Smooth muscle cell of the brain vasculature (primary cell): ENCODE measurements at regions not wholly inside any gene's neighbourhood (a gene's known extent, or its start where the extent isn't known, plus 50 kb on each side); places are given as distances from the start of the nearest gene placed in this dataset.

Source experiments
- DNase-seq: peaks from one replicate; pipeline ENCODE4 v3.0.0-alpha.2; 2012; ENCODE audit warnings: low read depth, low spot score

DNA sequence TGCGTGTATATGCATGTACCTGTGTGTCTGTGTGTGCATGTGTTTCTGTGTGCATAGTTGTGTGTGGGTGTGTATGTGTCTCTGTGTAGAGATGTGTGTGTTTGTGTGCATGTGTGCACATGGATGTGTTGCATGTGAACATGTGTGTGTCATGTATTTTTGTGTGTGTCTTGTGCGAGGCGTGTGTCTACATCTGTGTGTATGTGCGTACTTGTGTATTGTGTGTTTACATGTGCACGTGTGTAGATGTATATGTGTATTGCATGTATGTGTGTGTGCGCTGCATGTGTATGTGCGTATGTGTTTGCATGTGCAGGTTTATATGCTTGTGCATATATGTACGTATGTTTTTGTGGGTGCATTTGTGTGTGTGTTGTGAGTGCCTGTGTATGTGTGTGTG lies 735.2 kb downstream of the GALR1 start:
- DNase-seq: no peak

DNA sequence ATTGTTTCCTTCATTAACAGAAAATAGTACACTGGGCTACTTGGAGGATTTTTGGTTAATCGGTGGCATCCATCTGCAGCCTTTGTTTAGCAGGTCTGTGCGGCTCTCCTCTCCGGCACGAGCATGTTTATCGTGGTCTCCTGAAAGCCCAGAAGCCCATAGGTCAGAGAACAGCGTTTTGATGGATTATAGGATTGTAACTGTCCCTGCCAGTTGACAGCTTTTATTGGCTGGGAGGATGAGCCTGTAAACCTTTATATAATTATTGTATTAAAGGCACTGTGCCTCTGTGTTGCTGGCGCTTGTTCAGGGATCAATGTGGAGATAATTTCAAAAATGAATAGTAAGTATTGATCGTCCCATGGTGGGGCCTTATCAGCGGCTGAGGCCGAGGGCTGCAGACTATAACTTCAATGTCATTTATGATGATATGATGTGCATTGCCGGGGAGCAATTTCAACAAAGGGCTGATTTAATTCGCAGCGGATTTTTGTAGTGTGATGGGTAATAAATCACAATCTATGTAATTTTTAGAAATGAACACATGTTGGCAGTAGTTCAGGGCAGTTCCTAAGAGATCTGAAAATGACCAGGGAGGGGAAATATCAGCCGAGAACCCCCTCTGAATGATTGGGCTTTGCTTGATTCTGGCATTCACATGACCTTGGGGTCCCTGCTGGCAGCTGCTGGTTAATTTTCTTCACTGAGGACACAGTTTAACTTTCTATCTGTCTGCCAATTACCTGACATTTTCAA lies 736.1 kb downstream of the GALR1 start:
- no peak for DNase-seq

DNA sequence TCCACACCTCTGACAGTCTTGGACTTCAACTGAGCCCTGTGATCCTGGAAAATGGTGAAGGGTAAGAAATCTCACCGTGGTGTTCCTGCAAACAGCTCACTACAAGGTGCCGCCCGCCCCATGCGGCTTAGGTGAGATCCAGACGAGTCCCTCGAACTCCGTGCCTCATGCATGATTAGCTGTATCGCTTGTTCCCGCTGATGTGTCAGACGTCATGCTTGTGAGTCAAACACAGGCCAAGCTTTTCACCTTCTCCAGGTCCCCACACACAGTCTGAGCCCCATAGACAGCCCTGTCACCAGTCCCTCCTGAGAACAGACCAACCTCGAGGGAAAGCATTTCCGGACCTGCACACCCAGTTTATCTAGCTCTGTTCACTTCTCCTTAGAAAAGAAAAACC lies 740.5 kb downstream of the GALR1 start:
- no peak for DNase-seq

DNA sequence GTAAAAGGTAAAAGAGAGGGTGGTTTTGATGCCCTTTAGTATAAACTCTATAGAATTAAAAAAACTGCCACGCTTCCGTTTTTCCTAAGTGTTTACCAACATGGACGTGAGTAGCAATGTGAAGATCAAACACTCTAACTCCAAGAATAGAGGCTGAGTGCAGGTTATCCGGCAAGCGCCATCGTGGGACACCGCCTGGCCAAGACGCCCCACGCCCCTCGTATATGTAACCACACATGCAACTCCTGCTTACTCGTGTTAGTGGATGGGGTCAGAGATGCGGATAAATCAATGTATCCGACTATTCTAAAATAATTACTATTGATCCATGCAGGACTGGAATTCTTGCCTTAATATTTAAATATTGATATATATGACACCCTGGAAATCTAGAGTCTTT lies 741.3 kb downstream of the GALR1 start:
- no peak for DNase-seq

DNA sequence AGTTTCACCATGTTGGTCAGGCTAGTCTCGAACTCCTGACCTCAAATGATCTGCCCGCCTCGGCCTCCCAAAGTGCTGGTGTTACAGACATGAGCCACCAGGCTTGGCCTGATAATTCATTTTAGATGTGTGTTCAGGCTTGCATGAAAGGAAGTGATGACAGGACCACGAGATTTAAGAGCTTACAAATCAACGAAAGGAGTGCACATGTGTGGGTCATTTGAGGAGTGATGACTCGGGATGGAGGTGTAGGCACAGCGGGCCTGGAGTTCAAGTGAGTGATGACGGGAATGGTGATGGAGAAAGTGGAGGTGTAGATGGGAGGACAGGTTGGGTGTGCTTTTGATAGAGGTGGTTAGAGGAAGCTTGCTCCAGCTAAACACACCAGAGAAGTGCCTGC lies 742.4 kb downstream of the GALR1 start:
- no peak for DNase-seq

DNA sequence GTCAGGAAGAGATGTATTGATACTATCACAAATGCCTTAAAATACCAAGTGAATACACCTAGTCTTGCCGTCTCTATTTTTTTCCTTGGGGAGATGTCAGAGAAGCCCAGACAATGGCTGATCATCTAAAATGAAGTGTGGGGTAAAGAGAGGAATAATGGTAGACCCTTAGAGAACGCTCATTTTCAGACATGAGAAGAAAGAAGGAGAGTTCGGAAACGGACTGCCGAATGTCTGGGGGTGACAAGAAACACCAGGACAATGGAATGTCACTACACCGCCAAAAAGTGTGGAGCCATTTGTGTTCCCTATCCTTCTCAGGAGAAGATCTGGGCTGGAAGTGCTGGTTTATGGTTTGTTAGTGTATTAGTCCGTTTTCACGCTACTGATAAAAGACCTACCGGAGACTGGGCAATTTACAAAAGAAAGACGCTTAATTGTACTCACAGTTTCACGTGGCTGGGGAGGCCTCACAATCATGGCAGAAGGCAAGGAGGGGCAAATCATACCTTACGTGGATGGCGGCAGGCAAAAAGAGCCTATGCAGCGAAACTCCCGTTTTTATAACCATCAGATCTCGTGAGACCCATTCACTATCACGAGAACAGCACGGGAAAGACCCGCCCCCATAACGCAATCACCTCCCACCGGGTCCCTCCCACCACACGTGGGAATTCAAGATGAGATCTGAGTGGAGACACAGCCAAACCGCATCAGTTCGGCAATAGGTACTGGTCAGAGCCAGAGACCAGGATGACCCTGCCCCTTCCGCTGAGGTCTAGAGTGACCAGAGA lies 743.7 kb downstream of the GALR1 start:
- DNase-seq: no peak

DNA sequence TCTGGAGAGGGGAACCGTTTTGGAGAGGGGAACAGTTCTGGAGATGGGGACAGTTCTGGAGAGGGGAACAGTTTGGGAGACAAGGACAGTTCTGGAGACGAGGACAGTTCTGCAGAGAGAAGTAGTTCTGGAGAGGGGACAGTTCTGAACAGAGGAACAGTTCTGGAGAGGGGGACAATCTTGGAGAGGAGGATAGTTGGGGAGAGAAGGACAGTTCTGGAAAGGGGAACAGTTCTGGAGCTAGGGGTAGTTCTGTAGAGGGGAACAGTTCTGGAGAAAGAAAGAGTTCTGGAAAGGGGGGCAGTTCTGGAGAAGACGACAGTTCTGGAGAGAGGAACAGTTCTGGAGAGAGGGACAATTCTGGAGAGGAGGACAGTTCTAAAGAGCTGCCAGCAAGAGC lies 745.9 kb downstream of the GALR1 start:
- no peak for DNase-seq

DNA sequence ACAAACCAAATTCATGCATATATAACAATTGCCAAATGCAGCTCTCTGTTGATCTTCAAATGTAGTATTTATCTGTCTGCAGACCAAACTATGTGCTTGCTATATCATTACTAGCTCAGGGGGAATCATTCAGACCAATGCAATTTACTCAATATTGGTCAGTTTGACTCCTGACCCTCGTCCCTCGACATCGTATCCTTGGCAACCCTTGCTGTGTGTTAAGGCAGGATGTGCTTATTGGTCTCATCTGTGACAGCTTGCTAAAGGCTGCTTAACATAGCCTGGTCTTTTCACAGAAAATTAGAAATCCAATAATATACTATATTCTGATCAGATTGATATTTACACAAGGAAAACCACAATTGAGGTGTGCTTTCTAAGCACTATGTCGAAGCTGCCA lies 747.1 kb downstream of the GALR1 start:
- DNase-seq: no peak

DNA sequence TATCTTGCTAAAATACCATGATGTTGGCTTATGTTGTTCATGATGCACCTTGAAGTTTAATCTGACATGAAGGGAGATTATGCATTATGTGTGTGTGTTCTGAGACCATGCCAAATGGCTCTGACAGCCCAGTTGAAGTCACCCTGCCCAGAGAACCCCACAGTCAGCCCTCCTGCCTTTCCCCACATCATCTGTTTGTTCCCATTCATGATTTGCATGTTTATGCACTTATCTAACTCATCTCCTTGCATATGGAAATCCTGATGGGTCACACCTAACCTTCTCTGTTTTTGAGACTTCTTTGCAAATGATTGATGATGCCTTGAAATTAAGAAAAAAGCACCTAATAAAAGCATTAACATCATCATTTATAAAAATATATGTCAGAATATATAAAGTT lies 752.2 kb downstream of the GALR1 start:
- DNase-seq: no peak

DNA sequence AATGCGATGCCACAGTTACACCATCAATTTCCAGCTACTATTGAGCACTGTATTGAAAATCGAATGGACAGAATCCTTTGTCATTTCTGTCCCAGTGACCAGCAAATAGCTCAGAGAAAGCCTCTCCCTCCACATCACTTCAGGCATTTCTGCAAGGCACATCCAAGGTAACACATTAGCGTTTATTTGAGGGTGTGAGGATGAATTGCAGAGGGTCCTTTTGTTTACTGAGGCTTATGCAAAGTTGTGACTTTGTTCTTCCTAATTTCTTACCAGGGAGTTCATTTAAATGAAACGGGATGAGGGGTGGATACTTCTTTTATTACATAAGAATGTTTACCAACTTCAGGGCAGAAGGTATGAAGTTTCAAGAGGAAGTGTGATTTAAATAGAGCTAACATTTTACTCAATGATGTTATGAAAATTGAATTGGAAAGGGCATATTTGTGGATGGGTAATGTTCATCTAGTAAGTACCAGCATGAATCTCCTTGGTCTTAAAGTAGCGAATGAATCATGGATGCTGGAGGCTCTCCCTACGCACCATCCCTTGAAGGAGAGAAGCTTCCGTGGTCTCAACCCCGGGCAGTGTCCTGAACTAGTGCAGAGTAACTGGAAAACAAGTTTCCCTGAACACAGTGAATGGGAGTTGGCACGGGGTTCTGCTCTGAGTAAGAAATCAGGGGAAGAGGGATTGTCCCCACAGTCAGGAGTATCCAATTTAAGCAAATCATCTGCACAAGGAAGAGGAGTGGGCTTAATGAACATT lies 756.5 kb downstream of the GALR1 start:
- DNase-seq: no peak

DNA sequence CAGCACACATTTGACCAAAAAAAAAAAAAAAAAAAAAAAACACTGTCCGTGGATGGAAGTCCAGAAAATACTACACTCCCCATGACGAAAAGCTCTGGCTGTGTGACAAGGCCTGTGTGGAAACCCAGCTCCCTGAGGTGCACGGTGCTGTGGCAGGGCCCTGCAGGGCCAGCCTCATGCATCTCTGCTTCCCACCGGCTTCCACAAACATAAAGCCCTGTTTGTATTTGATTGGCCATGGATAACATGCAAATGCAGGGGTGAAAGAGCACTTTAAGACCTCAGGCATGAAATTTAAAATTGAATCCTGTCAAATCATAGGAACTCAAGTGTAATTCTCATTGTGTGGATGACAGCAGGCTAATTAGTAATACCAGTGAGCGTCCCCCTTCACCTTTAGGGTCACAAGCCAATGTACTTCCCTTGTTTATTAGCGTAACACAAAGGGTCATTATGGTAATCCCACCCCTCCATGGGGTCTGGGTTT lies 757.2 kb downstream of the GALR1 start:
- DNase-seq: no peak

DNA sequence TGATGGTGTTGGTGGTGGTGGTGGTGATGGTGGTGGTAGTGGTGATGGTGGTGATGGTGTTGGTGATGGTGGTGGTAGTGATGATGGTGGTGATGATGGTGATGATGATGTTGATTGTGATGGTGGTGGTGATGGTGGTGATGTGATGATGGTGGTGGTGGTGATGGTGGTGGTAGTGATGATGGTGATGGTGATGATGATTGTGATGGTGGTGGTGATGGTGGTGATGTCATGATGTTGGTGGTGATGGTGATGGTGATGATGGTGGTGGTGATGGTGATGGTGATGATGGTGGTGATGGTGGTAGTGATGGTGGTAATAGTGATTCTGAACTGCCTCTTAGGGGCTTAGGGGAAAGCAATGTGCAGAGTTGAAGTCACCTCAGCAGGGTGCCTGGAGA lies 760.7 kb downstream of the GALR1 start:
- DNase-seq: no peak

DNA sequence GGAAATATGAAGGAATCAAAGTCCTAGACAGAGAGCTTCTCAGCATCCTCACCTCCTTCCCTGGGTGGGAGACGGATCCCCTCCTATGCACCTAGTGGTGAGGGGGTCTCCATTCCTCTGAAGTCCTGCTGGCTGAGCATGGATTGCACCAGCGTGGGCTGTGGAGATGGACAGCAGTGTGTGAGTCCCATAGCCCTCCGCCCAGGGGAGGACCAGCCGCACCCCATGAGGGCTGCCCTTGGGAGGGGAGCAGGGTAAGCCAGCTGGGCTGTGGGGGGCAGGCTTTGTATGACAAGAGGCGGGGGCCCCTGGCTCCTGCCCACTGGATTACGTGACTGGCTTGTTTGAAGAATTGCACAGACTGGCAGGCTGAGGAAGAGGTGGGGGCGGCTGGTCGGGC lies 768.2 kb downstream of the GALR1 start:
- DNase-seq: no peak

DNA sequence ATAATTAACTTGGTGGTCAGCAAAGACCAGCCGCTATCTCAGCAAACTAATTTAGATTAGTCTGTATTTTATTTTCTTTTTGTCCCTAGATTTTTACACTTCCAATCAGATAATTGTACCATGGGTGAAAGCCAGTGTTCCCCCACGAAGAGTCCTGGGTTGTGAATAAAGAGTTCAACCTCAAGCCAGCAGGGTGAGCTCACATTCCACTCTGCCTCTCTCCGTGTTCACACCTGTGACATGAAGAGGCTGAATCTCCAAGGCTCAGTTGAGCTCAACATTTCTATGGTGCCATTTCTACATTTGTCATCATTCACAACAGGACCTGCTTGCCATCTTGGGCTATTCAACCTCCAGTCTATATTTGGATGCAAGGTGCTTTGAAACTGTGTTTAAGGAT lies 771.5 kb downstream of the GALR1 start:
- DNase-seq: no peak

DNA sequence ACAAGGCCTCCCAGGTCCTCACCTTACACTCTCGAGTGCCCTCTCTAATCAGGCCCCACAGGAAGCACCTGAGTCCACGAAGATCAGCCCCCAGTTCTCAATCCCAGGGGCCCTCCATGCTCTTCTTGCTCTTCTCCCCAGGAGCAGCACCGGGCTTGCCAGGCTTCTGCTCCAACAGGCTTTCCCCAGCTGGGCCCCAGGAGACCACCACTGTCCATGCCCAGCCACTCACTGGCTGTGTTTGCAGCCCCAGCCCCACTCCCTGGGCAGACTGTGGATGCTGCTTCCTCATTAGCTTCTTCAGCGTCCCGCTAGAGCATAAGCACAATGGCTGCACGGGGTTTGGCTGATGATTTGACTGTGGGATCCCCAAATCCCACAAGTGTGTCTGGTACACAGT lies 781.9 kb downstream of the GALR1 start:
- no peak for DNase-seq

DNA sequence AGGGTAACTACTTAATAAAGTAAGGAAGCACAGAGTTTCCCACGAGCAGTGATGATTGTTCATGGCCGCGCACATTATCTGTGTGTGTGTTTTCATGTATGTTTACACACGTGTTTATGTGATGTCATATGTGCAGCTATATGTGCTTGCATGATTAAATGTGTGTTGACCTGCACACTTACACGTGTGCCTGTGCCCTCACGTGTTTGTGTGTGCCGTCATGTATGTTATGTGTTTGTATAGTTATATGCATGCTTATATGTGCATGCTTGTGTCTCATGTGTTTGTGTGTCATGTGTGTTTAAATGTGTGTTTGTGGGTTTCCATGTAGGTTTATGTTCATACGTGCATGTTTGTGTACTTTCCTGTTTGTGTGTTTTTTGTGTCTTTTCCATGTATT lies 782.3 kb downstream of the GALR1 start:
- no peak for DNase-seq

DNA sequence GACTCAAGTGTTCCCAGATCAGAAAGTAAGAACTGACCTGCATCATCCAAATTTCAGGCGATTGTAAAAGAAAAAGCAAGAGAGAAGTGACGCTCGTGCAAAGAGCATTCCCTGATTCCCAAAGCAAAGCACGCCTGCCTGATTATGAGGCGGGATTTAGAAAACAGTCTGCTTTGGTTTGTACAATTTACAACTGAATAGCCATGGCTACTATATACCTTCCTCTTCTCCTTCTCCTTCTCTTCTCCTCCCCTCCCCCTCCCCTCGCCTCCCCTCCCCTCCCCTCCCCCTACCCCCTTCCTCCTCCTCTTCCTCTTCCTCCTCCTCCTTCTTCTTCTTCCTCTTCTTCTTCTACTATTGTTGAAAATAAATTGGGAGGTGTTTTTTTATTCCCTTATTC lies 782.9 kb downstream of the GALR1 start:
- DNase-seq: no peak

DNA sequence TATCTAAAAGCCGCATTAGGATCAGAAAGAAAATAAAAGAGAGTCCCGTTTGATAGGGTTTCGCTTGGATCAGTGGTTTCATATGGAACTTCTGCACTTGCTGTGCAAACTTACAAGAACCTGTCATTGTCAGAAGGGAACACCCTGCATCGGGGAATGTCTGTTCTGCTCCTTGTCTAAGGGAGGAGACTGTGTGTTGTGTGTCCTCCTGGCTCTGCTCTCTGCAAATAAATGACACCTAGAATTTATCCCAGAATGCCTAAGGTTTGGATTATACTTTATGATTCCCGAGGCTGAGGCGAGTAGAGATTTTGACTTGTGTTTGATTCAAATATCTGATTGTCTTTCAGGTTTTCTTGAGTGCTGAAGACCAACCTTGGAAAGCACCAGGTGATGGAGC lies 785.1 kb downstream of the GALR1 start:
- no peak for DNase-seq

DNA sequence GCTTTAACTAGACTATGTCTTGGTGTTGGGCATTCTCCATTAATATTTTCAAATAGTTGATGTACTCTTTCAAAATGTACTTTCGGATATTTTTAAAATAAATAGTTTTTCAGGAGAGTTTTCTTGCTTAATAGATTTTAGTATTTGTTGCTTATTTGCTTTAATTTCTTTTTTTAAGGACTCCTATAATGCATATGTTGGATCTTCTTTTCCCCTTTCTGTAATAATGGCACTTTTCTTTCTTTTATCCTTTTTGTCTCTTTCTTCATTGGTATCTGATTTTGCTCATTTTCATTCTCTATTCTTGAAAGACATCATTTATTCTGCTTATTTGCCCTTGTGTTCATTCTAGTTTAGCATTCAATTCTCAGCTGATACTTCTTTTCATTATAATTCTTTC lies 791.6 kb downstream of the GALR1 start:
- DNase-seq: no peak

DNA sequence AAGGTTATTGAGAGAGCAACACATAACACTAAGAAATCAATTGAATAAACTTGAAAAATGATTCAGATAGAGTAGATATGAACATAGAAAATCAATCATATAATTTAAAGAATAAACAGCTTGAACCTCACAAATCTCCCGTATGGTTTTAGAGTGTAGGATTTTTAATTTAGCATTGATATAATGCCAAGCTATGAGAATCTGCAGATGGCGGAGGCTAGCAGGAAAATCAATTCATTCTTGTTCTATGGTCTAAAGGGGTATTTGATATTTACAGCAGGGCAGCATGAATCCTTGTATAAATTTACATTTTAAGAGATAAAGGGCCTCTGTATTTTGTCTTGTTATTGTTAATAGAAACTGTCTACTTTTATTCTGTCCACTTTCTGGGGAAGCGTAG lies 797.0 kb downstream of the GALR1 start:
- no peak for DNase-seq

DNA sequence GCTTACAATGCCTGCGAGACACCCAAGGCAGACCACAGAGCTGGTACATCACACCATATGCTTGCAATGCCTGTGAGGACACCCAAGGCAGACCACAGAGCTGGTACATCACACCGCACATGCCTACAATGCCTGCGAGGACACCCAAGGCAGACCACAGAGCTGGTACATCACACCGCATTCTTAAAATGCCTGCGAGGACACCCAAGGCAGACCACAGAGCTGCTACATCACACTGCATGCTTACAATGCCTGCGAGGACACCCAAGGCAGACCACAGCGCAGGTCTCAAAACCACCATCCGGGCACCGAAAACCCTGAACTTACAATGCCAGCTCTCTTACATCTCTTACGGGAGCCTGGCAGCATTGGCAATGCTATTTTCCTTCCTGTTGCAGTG lies 799.6 kb downstream of the GALR1 start:
- no peak for DNase-seq

DNA sequence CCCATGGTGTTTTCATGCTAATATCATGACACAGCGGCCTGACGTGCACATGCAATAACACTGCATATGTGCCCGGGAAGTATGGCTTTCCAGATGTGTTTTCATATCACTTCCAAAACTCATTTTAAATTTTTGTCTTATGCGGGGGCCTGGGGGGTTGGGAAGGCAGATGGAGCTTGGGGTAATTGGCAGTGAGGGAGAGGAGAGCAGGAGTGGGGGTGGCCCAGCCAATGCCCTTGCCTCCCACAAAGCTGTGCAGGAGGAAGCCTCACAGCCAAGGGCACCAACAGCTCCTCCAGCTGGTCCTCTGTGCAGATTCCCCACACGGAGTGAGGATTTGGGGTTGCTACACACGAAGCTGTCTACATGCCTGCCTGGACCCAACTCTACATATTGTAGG lies 805.2 kb downstream of the GALR1 start:
- DNase-seq: no peak

DNA sequence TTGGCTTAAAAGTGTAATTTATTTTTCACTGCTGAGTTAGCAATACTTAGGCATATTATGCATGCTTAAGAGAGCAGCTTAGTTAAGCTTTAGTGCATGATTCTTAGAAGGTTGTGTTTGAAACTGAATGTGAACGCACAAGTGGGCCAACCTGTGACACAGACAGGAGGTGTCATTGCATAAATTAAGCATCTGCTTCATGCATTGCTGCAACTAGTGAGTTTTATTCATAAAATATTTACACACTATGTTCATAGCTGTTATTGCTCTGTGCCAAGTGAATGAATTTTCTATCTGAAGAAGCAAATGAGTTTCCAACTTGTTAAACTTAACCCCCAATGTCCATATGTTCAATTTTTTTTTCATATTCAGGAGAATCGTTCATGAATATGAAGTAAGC lies 806.4 kb downstream of the GALR1 start:
- DNase-seq: no peak
